ENCODE measurements at regions not wholly inside any gene's neighbourhood (a gene's known extent, or its start where the extent isn't known, plus 50 kb on each side); places are given as distances from the start of the nearest gene placed in this dataset.
"Not testable (repeated sequence)": the region's sequence is repeated elsewhere in the genome, so short reads cannot be mapped to it uniquely, and the experiment has no call there.

- Histone ChIP-seq H3K36me3 (no peaks in the 10 kb centered on the region), H3K4me1 (no peaks in the 10 kb centered on the region), H3K9me3 (no peaks in the 10 kb centered on the region), H3K27me3 (no peaks in the 10 kb centered on the region), H3K4me3 (no peak overlapping the region), H3K27ac (no peak overlapping the region)
- no peak for DNase-seq (ENCODE audit: low spot score in 2 of 2)
- TF ChIP-seq, protein P1, sequence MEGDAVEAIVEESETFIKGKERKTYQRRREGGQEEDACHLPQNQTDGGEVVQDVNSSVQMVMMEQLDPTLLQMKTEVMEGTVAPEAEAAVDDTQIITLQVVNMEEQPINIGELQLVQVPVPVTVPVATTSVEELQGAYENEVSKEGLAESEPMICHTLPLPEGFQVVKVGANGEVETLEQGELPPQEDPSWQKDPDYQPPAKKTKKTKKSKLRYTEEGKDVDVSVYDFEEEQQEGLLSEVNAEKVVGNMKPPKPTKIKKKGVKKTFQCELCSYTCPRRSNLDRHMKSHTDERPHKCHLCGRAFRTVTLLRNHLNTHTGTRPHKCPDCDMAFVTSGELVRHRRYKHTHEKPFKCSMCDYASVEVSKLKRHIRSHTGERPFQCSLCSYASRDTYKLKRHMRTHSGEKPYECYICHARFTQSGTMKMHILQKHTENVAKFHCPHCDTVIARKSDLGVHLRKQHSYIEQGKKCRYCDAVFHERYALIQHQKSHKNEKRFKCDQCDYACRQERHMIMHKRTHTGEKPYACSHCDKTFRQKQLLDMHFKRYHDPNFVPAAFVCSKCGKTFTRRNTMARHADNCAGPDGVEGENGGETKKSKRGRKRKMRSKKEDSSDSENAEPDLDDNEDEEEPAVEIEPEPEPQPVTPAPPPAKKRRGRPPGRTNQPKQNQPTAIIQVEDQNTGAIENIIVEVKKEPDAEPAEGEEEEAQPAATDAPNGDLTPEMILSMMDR (IDR thresholded peaks at IDR 0.05): no peak
- 89% methylated on average over 5 of the region's 5 CpGs for WGBS
Observed at GRCh38 chr12:63508543-63508942, 159.8 kb downstream of the DPY19L2 start.

GRCh38 chr12:63499567-63499966 is 168.7 kb downstream of the DPY19L2 start:
- no peak for DNase-seq (ENCODE audit: low spot score in 2 of 2)
- Histone ChIP-seq H3K27me3 (no peaks in the 10 kb centered on the region), H3K27ac (no peak overlapping the region), H3K4me1 (no peaks in the 10 kb centered on the region), H3K36me3 (no peaks in the 10 kb centered on the region), H3K4me3 (no peak overlapping the region), H3K9me3 (no peaks in the 10 kb centered on the region)
- WGBS: 91% methylated on average over 6 of the region's 6 CpGs
- TF ChIP-seq EP300 (IDR thresholded peaks at IDR 0.05) (no peak), POLR2A (IDR thresholded peaks at IDR 0.05) (no peak), POLR2AphosphoS5 (IDR thresholded peaks at IDR 0.05) (no peak)
- TF ChIP-seq, protein P1 (IDR thresholded peaks at IDR 0.05): no peak

DNA sequence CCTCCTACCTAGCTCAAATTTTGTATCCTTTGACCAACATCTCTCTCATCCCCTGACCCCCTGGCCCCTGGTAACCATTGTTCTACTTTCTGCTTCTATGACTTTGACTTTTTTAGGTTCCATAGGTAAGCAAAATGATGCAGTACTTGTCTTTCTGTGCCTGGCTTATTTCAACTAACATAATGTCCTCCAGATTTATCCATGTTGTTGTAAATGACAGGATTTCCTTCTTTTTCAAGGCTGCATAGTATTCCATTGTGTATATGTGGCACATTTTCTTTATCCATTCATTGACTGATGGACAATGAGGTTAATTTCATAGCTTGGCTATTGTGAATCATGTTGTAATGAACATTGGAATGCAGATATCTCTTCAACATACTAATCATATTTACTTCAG is 170.1 kb downstream of the DPY19L2 start:
- no peak overlapping the region for H3K4me3 ChIP-seq
- no peak for DNase-seq (ENCODE audit: low spot score in 2 of 2)
- H3K27ac ChIP-seq: no peak overlapping the region
- H3K27me3 ChIP-seq: no peaks in the 10 kb centered on the region
- no peaks in the 10 kb centered on the region for H3K36me3 ChIP-seq
- TF ChIP-seq, protein P1 (IDR thresholded peaks at IDR 0.05): no peak
- no peaks in the 10 kb centered on the region for H3K9me3 ChIP-seq
- no peaks in the 10 kb centered on the region for H3K4me1 ChIP-seq

- no peak for TF ChIP-seq EP300 (IDR thresholded peaks at IDR 0.05)
- TF ChIP-seq, protein P1 (IDR thresholded peaks at IDR 0.05): no peak
- no peak for TF ChIP-seq POLR2AphosphoS5 (IDR thresholded peaks at IDR 0.05)
- no peak for TF ChIP-seq POLR2A (IDR thresholded peaks at IDR 0.05)
Observed at GRCh38 chr12:63496654-63497053, 171.6 kb downstream of the DPY19L2 start.

GRCh38 chr12:63495974-63496373 is 172.3 kb downstream of the DPY19L2 start:
- H3K4me1 ChIP-seq: no peaks in the 10 kb centered on the region
- no peak for DNase-seq (ENCODE audit: low spot score in 2 of 2)
- H3K27me3 ChIP-seq: no peaks in the 10 kb centered on the region
- H3K27ac ChIP-seq: no peak overlapping the region
- no peak overlapping the region for H3K4me3 ChIP-seq
- TF ChIP-seq EP300 (IDR thresholded peaks at IDR 0.05): no peak
- TF ChIP-seq POLR2AphosphoS5 (IDR thresholded peaks at IDR 0.05): no peak
- TF ChIP-seq, protein P1 (IDR thresholded peaks at IDR 0.05): no peak
- TF ChIP-seq POLR2A (IDR thresholded peaks at IDR 0.05): no peak
- H3K36me3 ChIP-seq: no peaks in the 10 kb centered on the region
- WGBS: 79% methylated on average over 1 of the region's 1 CpG
- H3K9me3 ChIP-seq: peaks cover 8% of the 10 kb centered on the region

More at GRCh38 chr12:63496654-63497053, 171.6 kb downstream of the DPY19L2 start:
- Histone ChIP-seq H3K9me3 (peaks cover 8% of the 10 kb centered on the region), H3K4me1 (no peaks in the 10 kb centered on the region), H3K27me3 (no peaks in the 10 kb centered on the region), H3K27ac (no peak overlapping the region), H3K4me3 (no peak overlapping the region), H3K36me3 (no peaks in the 10 kb centered on the region)
- 53% methylated on average over 2 of the region's 2 CpGs for WGBS
- DNase-seq (ENCODE audit: low spot score in 2 of 2): no peak

DNA sequence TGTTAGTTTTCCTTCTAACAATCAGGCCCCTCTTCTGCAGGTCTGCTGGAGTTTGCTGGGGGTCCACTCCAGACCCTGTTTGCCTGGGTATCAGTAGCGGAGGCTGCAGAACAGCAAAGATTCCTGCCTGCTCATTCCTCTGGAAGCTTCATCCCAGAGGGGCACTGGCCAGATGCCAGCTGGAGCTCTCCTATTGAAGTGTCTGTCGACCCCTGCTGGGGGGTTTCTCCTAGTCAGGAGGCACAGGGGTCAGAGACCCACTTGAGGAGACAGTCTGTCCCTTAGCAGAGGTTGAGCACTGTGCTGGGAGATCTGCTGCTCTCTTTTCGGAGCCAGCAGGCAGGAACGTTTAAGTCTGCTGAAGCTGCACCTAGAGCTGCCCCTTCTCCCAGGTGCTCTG is 174.9 kb downstream of the DPY19L2 start:
- not testable (repeated sequence) for H3K27ac ChIP-seq, H3K4me1 ChIP-seq, H3K4me3 ChIP-seq, H3K36me3 ChIP-seq, H3K9me3 ChIP-seq, H3K27me3 ChIP-seq
- peak in 1 of 2 donors; percentile 58 for DNase-seq (ENCODE audit: low spot score in 2 of 2)
- WGBS: 80% methylated on average over 3 of the region's 4 CpGs

Data from suprapubic skin (tissue), 4 donors.